CMK (cell line): ENCODE measurements at regions not wholly inside any gene's neighbourhood (a gene's known extent, or its start where the extent isn't known, plus 50 kb on each side); places are given as distances from the start of the nearest gene placed in this dataset.

ENCODE experiments used
- DNase-seq: peaks from one replicate; pipeline ENCODE4 v3.0.0-alpha.2; 2010; ENCODE audit warnings: low read depth

GRCh38 chr2:136373029-136373428 lies 255.1 kb upstream of the CXCR4 start:
- no peak for DNase-seq

DNA sequence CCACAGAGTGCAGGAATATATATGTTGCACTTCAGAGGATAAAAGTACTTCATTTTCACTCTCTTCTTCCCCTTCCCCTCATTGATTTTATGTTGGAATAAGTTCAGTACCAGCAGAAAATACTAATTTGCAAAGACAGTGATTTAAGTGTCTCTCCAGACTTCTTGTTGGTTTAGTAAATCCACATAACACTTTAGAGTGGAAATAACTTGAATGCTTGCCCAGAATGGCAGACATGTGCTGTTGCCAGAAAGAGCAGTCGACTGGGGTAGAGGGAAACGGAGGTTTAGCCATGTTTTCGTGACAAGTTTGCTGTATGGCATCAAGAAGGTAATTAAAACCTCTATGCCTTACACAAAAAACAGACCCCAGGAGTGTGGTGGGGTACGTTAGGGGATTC lies 246.0 kb upstream of the CXCR4 start:
- no peak for DNase-seq

GRCh38 chr2:136363470-136363869 lies 245.5 kb upstream of the CXCR4 start:
- DNase-seq, result no peak

DNA sequence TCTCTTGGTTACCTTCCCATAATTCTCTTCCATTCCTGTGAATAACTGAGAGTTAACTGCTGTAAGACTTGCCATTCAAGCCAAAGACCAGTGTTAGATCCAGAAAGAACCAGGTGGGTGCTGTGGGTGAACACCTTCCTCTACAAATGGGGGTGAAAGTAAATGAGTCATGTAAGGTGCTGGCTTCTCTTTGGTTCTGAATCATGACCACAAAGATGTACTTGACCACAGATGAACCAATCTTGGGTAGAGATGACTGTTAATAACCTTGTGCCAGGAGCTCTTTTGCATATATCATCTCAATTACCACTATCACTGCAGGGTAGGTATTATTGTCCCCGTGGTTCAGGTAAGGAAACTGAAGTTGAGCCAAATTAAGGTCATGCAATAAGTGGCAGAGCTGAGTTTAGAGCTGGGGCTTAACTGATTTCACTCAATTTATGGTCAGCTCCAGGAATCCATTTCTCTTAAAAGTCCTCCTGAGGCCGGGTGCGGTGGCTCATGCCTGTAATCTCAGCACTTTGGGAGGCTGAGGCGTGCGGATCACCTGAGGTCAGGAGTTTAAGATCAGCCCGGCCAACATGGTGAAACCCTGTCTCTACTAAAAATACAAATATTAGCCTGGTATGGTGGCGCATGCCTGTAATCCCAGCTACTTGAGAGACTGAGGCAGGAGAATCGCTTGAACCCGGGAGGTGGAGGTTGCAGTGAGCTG lies 244.9 kb upstream of the CXCR4 start:
- DNase-seq, result no peak

- DNase-seq, result no peak
Observed at GRCh38 chr2:136361521-136361920, 243.6 kb upstream of the CXCR4 start.

- no peak for DNase-seq
Observed at GRCh38 chr2:136360790-136361189, 242.8 kb upstream of the CXCR4 start.

GRCh38 chr2:136359121-136359965 lies 241.4 kb upstream of the CXCR4 start:
- DNase-seq, result no peak

DNA sequence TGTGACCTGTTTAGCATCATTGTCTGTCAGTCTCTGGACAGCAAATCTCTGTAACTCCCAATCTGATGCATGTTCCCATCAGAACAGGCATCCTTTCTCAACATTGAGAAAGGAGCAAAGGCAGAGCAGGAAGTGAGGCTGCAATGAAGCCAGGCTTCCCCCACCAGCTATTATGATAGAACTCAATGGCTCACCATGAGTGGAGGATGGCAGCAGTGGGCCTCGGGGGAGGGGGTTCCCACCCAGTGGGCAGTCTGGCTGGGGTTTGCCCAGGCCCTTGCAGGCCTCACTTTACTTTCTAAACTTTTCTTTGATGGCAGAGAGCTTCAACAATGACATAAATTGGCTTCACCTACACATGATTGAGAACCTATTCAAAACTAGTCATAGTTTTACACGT lies 240.6 kb upstream of the CXCR4 start:
- no peak for DNase-seq

DNA sequence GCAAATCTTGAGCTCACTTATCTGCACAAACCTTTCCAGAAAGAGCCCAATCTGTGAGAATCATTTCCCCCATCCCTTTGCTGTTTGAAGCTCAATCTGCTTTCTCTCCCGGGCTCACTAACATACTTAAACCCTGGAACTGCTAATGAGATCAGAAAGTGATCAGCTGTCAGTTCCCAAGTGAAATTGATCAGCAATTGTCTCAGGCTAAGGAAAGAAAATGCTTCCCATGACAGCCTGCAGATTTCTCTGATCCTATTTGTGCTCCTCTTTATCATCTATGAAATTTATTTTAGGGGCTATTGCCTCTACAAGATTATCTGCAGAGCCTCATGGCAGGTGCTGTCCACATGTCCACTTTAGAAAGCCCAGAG lies 239.0 kb upstream of the CXCR4 start:
- DNase-seq, result no peak

- no peak for DNase-seq
Observed at GRCh38 chr2:136356125-136357006, 238.4 kb upstream of the CXCR4 start.

GRCh38 chr2:136351684-136352083 lies 233.7 kb upstream of the CXCR4 start:
- no peak for DNase-seq

GRCh38 chr2:136347981-136348380 lies 230.0 kb upstream of the CXCR4 start:
- no peak for DNase-seq

DNA sequence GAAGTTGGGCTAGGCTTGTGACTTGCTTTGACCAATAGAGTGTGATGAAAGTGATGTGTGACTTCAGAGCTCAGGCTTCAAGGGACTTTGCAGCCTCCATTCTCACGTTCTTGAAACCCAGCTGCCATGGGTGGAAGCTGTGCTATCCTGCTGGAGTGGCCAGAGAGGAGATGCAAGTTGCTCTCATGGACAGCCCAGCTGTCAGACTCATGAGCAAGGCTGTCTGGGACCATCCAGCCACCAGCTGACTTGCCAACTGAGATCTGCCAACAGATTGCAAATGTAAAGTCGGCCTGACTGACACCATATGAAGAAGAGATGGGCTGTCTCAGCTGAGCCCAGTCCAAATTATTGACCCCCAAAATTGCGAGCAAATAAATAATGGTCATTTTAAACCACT lies 226.4 kb upstream of the CXCR4 start:
- no peak for DNase-seq

DNA sequence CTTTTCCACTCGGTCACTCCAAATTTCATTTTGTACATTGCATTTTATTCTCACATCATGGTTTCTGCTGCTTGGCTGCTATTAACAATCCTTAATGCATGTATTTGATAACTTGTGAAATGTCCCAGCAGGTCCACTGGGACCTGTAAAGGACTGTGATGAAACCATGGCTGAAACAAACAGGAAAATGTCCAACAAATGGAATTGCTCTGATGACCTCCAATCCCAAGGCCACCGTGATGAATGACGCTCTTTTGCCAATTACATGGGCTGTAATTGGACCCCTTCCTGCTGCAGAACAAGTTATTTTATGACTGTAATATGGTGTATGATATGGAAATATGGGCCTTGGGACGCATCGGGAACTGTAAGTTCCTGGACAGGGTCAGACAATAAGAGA lies 224.2 kb upstream of the CXCR4 start:
- no peak for DNase-seq

DNA sequence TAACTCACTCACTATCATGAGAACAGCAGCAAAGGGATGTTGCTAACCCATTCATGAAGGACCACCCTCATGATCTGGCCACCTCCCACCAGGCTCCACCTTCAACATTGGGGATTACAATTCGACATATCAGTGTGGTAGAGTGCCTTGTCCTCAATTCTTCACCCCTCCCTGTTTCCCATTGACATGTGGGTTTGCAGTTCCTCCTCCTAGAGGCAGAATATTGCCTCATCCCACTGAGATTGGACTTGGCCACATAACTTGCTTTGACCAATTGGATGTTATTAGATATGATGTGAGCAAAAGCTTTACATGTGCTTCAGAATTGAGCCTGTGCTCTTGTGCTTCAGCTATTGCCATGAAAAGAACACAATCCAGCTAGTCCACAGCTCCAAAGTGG lies 217.0 kb upstream of the CXCR4 start:
- no peak for DNase-seq

- no peak for DNase-seq
Observed at GRCh38 chr2:136332436-136333095, 214.6 kb upstream of the CXCR4 start.

GRCh38 chr2:136331226-136331625 lies 213.3 kb upstream of the CXCR4 start:
- DNase-seq, result no peak

DNA sequence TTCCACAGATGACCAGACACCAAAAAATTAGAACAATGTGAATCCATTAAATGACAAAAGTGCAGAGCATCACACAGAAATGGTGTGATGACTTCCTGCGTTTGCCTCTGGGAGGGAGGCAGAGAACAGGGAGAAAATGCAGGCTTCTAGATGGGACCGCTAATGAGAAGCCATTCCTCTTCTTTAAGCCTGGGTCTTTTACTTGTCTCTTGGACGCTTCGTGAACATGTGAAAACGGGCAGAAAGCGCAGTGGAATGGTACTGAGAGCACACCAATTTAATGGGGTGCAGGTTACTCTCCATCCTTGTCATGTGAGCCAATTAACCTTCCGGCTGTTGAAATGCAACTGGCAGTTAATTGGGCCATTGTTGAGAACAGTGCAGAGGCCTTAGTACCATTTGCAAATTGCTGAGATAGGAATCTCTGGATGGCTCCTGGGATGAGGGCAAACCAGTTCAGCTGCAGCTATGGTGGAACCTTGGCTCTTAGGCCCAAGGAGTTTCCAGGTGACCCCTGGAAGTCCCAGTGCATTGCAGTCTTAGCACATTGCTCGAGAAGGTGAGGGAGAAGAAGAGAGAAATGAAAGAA lies 210.4 kb upstream of the CXCR4 start:
- no peak for DNase-seq

- DNase-seq, result no peak
Observed at GRCh38 chr2:136327162-136327852, 209.4 kb upstream of the CXCR4 start.

DNA sequence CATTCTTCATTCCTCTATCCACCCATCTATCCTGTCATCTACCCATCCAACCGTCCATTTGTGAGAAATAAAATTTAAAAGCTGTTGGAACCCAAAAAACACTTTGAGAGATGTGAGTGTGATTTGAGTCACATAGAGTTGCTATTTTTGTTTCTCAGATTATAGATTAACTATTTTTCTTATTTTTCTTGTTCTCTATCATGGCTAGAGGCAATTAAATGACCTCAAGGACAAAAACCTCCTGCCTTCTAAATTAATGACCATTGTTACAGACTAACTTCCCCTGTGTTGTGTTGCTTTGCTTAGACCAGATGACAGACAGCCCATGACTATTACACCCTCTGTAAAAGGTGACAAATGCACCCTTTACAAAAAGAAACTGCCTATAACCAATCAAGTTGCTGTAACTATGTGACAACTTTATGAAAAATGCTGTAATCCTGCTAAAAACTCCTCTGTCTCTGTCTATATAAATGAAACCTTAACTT lies 207.9 kb upstream of the CXCR4 start:
- no peak for DNase-seq

- DNase-seq, result no peak
Observed at GRCh38 chr2:136324966-136325365, 207.0 kb upstream of the CXCR4 start.
